ENCODE measurements at regions not wholly inside any gene's neighbourhood (a gene's known extent, or its start where the extent isn't known, plus 50 kb on each side); places are given as distances from the start of the nearest gene placed in this dataset.

GRCh38 chr3:21256932-21257331 lies 494.1 kb downstream of the ZNF385D start:
- TF ChIP-seq CTCF (IDR thresholded peaks at IDR 0.05) (no peak), TCF7L2 (IDR thresholded peaks at IDR 0.05; ENCODE audit: low read depth, low read length) (no peak), POLR2AphosphoS5 (IDR thresholded peaks at IDR 0.05; ENCODE audit: low read depth, low read length) (no peak), SIN3A (IDR thresholded peaks at IDR 0.05; ENCODE audit: borderline replicate concordance, insufficient read depth, low read depth, low read length) (no peak)
- TF ChIP-seq, protein P1, sequence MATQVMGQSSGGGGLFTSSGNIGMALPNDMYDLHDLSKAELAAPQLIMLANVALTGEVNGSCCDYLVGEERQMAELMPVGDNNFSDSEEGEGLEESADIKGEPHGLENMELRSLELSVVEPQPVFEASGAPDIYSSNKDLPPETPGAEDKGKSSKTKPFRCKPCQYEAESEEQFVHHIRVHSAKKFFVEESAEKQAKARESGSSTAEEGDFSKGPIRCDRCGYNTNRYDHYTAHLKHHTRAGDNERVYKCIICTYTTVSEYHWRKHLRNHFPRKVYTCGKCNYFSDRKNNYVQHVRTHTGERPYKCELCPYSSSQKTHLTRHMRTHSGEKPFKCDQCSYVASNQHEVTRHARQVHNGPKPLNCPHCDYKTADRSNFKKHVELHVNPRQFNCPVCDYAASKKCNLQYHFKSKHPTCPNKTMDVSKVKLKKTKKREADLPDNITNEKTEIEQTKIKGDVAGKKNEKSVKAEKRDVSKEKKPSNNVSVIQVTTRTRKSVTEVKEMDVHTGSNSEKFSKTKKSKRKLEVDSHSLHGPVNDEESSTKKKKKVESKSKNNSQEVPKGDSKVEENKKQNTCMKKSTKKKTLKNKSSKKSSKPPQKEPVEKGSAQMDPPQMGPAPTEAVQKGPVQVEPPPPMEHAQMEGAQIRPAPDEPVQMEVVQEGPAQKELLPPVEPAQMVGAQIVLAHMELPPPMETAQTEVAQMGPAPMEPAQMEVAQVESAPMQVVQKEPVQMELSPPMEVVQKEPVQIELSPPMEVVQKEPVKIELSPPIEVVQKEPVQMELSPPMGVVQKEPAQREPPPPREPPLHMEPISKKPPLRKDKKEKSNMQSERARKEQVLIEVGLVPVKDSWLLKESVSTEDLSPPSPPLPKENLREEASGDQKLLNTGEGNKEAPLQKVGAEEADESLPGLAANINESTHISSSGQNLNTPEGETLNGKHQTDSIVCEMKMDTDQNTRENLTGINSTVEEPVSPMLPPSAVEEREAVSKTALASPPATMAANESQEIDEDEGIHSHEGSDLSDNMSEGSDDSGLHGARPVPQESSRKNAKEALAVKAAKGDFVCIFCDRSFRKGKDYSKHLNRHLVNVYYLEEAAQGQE (IDR thresholded peaks at IDR 0.05; ENCODE audit: insufficient read depth in 1 of 2, low read depth in 2 of 2, low read length in 1 of 2): no peak

Measured in Panc1 (cell line).